ENCODE measurements at regions not wholly inside any gene's neighbourhood (a gene's known extent, or its start where the extent isn't known, plus 50 kb on each side); places are given as distances from the start of the nearest gene placed in this dataset.

DNA sequence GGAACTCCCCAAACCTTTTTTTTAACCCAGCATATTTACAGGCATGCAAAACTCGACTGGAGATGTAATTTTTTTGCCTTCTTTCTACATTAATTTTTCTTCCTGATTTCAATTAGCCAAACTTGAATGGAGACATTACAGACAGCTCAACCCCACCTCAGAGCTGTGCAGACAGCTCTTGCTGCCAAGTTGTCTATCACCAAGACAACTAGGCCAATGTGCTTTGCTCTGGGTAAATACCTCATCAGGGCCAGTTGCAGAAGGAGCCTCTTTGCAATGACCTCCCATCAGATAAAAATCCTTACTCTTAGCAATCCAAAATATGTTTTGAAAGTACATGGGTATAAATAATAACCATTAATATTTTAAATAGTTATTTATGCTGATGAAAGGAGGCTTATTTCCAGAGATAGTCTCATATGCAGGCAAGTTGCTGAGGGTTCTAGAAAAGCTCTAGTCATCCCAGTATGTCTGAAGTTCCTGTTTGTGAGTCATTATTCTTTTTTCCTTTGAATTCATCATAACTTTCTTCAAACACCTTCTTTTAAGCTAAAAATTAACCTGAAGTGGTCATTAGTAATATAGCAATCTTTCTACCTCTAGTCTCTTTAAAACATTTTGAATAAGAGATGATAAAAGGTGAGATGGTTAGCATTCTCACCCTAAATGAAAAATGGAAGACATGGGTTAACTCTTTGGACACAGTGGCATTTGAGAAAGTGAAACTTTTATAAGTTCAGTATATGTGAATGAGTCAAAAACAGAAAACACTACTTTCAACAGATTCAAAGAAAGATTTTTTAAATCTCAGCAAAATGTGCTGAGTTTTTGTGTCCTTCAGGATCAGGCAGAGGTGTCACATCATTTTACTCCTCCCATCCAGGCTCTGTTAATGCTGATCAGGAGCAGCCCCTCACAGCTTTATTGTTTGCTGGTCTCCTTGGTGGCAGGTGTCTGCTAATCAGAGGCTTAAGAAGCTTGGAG is 475.5 kb upstream of the FGF16 start:
- Histone ChIP-seq H3K4me2 (ENCODE audit: low read length, poor library complexity, severe bottlenecking) (no peak overlapping the region), H2BK15ac (ENCODE audit: low read depth, poor library complexity, severe bottlenecking) (no peak overlapping the region), H2BK12ac (ENCODE audit: low read length in 2 of 2) (no peak overlapping the region), H3K27me3 (ENCODE audit: control insufficient read depth in 1 of 2, insufficient read depth in 1 of 2, low read length in 2 of 2) (no peaks in the 10 kb centered on the region), H3K27ac (ENCODE audit: low read length, poor library complexity, severe bottlenecking) (no peak overlapping the region), H3K18ac (ENCODE audit: low read depth in 1 of 2, low read length in 2 of 2) (no peak overlapping the region), H3K36me3 (ENCODE audit: control insufficient read depth in 1 of 2, insufficient read depth in 2 of 2, low read depth in 1 of 2, low read length in 2 of 2) (no peaks in the 10 kb centered on the region), H3K79me1 (replicated peaks; ENCODE audit: low read length, poor library complexity, severe bottlenecking) (no peaks in the 10 kb centered on the region), H3K4ac (ENCODE audit: low read depth in 1 of 2, low read length in 2 of 2) (no peak overlapping the region), H2AFZ (ENCODE audit: low read depth, low read length) (no peak overlapping the region), H3K23ac (ENCODE audit: low read length in 2 of 2) (no peak overlapping the region), H3K9me3 (ENCODE audit: control insufficient read depth, low read length) (peaks cover 12% of the 10 kb centered on the region), H3K9ac (ENCODE audit: low read length) (no peak overlapping the region), H2AK5ac (ENCODE audit: low read length, severe bottlenecking) (no peak overlapping the region), H4K8ac (ENCODE audit: low read length) (no peak overlapping the region), H3K4me1 (ENCODE audit: control insufficient read depth, insufficient read depth, low read depth, low read length) (no peaks in the 10 kb centered on the region), H3K14ac (ENCODE audit: low read length in 2 of 2) (no peak overlapping the region), H3K4me3 (ENCODE audit: insufficient read depth in 1 of 2, low read depth in 1 of 2, low read length in 2 of 2) (no peak overlapping the region), H4K91ac (ENCODE audit: low read length) (no peak overlapping the region), H2BK5ac (ENCODE audit: low read depth, low read length, poor library complexity, severe bottlenecking) (no peak overlapping the region), H2BK120ac (ENCODE audit: low read depth, low read length) (no peak overlapping the region)
- no peak for DNase-seq
- 23% methylated on average over 1 of the region's 1 CpG for WGBS

GRCh38 chrX:76977452-76977851 is 469.7 kb upstream of the FGF16 start:
- H3K18ac ChIP-seq (ENCODE audit: low read depth in 1 of 2, low read length in 2 of 2): no peak overlapping the region
- H3K14ac ChIP-seq (ENCODE audit: low read length in 2 of 2): no peak overlapping the region
- no peak overlapping the region for H3K23ac ChIP-seq (ENCODE audit: low read length in 2 of 2)
- no peak overlapping the region for H3K4ac ChIP-seq (ENCODE audit: low read depth in 1 of 2, low read length in 2 of 2)
- H3K4me2 ChIP-seq (ENCODE audit: low read length, poor library complexity, severe bottlenecking): no peak overlapping the region
- no peaks in the 10 kb centered on the region for H3K4me1 ChIP-seq (ENCODE audit: control insufficient read depth, insufficient read depth, low read depth, low read length)
- H4K8ac ChIP-seq (ENCODE audit: low read length): no peak overlapping the region
- H2BK15ac ChIP-seq (ENCODE audit: low read depth, poor library complexity, severe bottlenecking): no peak overlapping the region
- H2AFZ ChIP-seq (ENCODE audit: low read depth, low read length): no peak overlapping the region
- no peaks in the 10 kb centered on the region for H3K79me1 ChIP-seq (replicated peaks; ENCODE audit: low read length, poor library complexity, severe bottlenecking)
- no peak overlapping the region for H2AK5ac ChIP-seq (ENCODE audit: low read length, severe bottlenecking)
- 48% methylated on average over 2 of the region's 2 CpGs for WGBS
- no peak overlapping the region for H3K4me3 ChIP-seq (ENCODE audit: insufficient read depth in 1 of 2, low read depth in 1 of 2, low read length in 2 of 2)
- no peak overlapping the region for H2BK120ac ChIP-seq (ENCODE audit: low read depth, low read length)
- no peaks in the 10 kb centered on the region for H3K9me3 ChIP-seq (ENCODE audit: control insufficient read depth, low read length)
- no peak overlapping the region for H2BK5ac ChIP-seq (ENCODE audit: low read depth, low read length, poor library complexity, severe bottlenecking)
- H3K36me3 ChIP-seq (ENCODE audit: control insufficient read depth in 1 of 2, insufficient read depth in 2 of 2, low read depth in 1 of 2, low read length in 2 of 2): no peaks in the 10 kb centered on the region
- no peak for DNase-seq
- no peak overlapping the region for H2BK12ac ChIP-seq (ENCODE audit: low read length in 2 of 2)
- no peak overlapping the region for H4K91ac ChIP-seq (ENCODE audit: low read length)
- H3K27ac ChIP-seq (ENCODE audit: low read length, poor library complexity, severe bottlenecking): no peak overlapping the region
- H3K9ac ChIP-seq (ENCODE audit: low read length): no peak overlapping the region
- H3K27me3 ChIP-seq (ENCODE audit: control insufficient read depth in 1 of 2, insufficient read depth in 1 of 2, low read length in 2 of 2): no peaks in the 10 kb centered on the region

- H2BK15ac ChIP-seq (ENCODE audit: low read depth, poor library complexity, severe bottlenecking): no peak overlapping the region
- no peaks in the 10 kb centered on the region for H3K79me1 ChIP-seq (replicated peaks; ENCODE audit: low read length, poor library complexity, severe bottlenecking)
- no peak overlapping the region for H3K4me3 ChIP-seq (ENCODE audit: insufficient read depth in 1 of 2, low read depth in 1 of 2, low read length in 2 of 2)
- no peak overlapping the region for H2BK12ac ChIP-seq (ENCODE audit: low read length in 2 of 2)
- no peak overlapping the region for H2BK5ac ChIP-seq (ENCODE audit: low read depth, low read length, poor library complexity, severe bottlenecking)
- H3K27me3 ChIP-seq (ENCODE audit: control insufficient read depth in 1 of 2, insufficient read depth in 1 of 2, low read length in 2 of 2): no peaks in the 10 kb centered on the region
- H3K27ac ChIP-seq (ENCODE audit: low read length, poor library complexity, severe bottlenecking): no peak overlapping the region
- DNase-seq: no peak
- H3K9ac ChIP-seq (ENCODE audit: low read length): no peak overlapping the region
- WGBS: 50% methylated on average over 4 of the region's 4 CpGs
- H2AK5ac ChIP-seq (ENCODE audit: low read length, severe bottlenecking): no peak overlapping the region
- H3K23ac ChIP-seq (ENCODE audit: low read length in 2 of 2): no peak overlapping the region
- no peak overlapping the region for H3K18ac ChIP-seq (ENCODE audit: low read depth in 1 of 2, low read length in 2 of 2)
- H3K4me1 ChIP-seq (ENCODE audit: control insufficient read depth, insufficient read depth, low read depth, low read length): no peaks in the 10 kb centered on the region
- no peak overlapping the region for H2AFZ ChIP-seq (ENCODE audit: low read depth, low read length)
- H3K14ac ChIP-seq (ENCODE audit: low read length in 2 of 2): no peak overlapping the region
- H3K4me2 ChIP-seq (ENCODE audit: low read length, poor library complexity, severe bottlenecking): no peak overlapping the region
- H3K4ac ChIP-seq (ENCODE audit: low read depth in 1 of 2, low read length in 2 of 2): no peak overlapping the region
- no peak overlapping the region for H4K91ac ChIP-seq (ENCODE audit: low read length)
- no peak overlapping the region for H2BK120ac ChIP-seq (ENCODE audit: low read depth, low read length)
- no peaks in the 10 kb centered on the region for H3K36me3 ChIP-seq (ENCODE audit: control insufficient read depth in 1 of 2, insufficient read depth in 2 of 2, low read depth in 1 of 2, low read length in 2 of 2)
- H3K9me3 ChIP-seq (ENCODE audit: control insufficient read depth, low read length): peaks cover 19% of the 10 kb centered on the region
- H4K8ac ChIP-seq (ENCODE audit: low read length): no peak overlapping the region
Measured at GRCh38 chrX:76987381-76987780, 459.8 kb upstream of the FGF16 start.

DNA sequence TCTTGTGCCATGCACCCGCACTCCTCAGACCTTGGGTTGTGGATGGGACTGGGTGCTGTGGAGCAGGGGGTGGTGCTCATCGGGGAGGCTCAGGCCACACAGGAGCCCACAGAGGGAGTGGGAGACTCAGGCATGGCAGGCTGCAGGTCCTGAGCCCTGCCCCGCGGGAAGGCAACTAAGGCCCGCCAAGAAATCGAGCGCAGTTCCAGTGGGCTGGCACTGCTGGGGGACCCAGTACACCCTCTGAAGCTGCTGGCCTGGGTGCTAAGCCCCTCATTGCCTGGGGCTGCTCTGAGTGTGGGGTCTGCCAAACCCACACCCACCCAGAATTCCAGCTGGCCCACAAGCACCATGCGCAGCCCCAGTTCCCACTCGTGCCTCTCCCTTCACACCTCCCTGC is 450.5 kb upstream of the FGF16 start:
- Histone ChIP-seq H3K14ac (ENCODE audit: low read length in 2 of 2) (no peak overlapping the region), H2BK120ac (ENCODE audit: low read depth, low read length) (no peak overlapping the region), H2AFZ (ENCODE audit: low read depth, low read length) (no peak overlapping the region), H3K27ac (ENCODE audit: low read length, poor library complexity, severe bottlenecking) (no peak overlapping the region), H3K36me3 (ENCODE audit: control insufficient read depth in 1 of 2, insufficient read depth in 2 of 2, low read depth in 1 of 2, low read length in 2 of 2) (no peaks in the 10 kb centered on the region), H3K9ac (ENCODE audit: low read length) (no peak overlapping the region), H3K23ac (ENCODE audit: low read length in 2 of 2) (no peak overlapping the region), H4K8ac (ENCODE audit: low read length) (no peak overlapping the region), H2BK5ac (ENCODE audit: low read depth, low read length, poor library complexity, severe bottlenecking) (no peak overlapping the region), H3K27me3 (ENCODE audit: control insufficient read depth in 1 of 2, insufficient read depth in 1 of 2, low read length in 2 of 2) (no peaks in the 10 kb centered on the region), H3K4me1 (ENCODE audit: control insufficient read depth, insufficient read depth, low read depth, low read length) (no peaks in the 10 kb centered on the region), H3K4me2 (ENCODE audit: low read length, poor library complexity, severe bottlenecking) (no peak overlapping the region), H3K79me1 (replicated peaks; ENCODE audit: low read length, poor library complexity, severe bottlenecking) (no peaks in the 10 kb centered on the region), H3K9me3 (ENCODE audit: control insufficient read depth, low read length) (peaks cover 2% of the 10 kb centered on the region), H3K18ac (ENCODE audit: low read depth in 1 of 2, low read length in 2 of 2) (no peak overlapping the region), H4K91ac (ENCODE audit: low read length) (no peak overlapping the region), H2BK12ac (ENCODE audit: low read length in 2 of 2) (no peak overlapping the region), H2BK15ac (ENCODE audit: low read depth, poor library complexity, severe bottlenecking) (no peak overlapping the region), H3K4ac (ENCODE audit: low read depth in 1 of 2, low read length in 2 of 2) (no peak overlapping the region), H2AK5ac (ENCODE audit: low read length, severe bottlenecking) (no peak overlapping the region), H3K4me3 (ENCODE audit: insufficient read depth in 1 of 2, low read depth in 1 of 2, low read length in 2 of 2) (no peak overlapping the region)
- WGBS: 93% methylated on average over 6 of the region's 9 CpGs
- DNase-seq: no peak

All from mesenchymal stem cell (in vitro differentiated cells and primary cell).